Right forelimb (tissue), 1 donor: ENCODE measurements at regions not wholly inside any gene's neighbourhood (a gene's known extent, or its start where the extent isn't known, plus 50 kb on each side); places are given as distances from the start of the nearest gene placed in this dataset.

ENCODE experiments used
- DNase-seq: peaks from one replicate; pipeline ENCODE4 v3.0.0-alpha.2; 2018

DNA sequence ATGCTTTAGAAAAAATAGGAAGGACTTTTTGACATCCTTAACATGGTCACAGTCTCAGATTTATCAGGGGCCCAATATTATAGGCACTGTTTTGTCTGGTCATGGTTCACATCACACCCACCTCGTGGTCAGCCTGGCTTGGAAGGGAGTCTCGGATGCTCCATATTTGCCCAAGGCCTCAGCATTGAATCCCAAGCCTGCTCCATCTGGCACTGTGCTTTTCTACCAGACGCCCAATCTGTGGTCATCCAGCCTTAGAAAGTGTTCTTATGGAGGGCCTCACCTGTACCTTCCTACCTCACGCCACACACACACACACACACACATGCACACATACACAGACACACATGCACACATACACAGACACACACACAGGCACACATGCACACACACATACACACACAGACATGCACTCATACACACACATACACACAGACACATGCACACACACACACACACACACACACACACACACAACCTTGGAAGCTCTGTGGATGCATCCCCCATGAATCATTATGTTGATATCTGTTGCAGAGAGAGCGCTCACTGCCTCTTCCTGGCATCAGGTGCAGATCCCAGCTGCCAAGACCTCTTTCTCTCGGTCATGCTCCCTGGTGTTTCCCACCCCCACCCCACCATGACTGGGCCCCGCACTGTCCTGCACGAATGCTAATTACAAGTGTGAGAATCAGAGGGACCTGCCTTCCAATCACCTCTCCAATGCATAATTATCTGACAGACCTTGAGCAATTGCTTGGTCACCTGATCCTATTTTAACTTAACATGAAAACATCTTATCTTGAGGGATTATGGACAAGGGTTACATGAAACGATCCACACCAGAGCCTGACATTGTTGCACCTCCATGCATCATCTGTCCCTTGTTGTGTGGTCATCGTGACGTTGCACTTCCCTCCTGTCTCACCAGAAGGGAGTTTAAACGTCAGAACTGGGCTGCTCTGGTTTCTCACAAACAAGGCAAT lies 122.7 kb upstream of the TMEM72 start:
- no peak for DNase-seq

DNA sequence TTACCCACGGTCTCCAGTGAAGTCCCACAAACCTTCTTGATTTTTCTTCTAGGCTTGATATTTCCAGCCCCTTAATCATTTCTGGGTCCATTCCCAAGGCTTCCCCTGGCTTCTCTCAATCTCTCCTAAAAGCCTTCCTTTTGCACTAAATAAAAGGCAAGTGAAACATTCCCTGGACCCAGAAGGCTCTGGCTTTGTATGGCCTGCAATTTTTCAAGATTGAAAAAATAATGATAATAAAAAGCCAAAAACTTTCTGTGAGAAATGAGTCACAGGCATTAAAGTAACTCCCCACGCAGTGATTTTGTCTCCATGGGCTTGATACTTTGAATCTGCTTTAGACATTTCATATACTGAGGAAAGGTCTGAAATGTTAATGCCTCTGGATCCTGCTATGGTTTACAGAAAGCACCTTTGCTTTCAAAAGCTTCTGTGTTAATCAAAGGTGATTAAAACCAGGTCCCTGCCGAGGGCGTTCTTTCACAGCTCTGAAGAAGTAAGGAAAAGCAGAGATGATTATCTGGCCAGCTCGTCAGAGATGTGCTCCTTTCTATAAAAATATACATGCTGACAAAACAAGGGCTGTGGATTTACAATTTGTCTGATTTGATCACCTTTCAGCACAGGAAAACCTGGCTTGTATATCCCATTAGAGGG lies 118.9 kb upstream of the TMEM72 start:
- DNase-seq = no peak

DNA sequence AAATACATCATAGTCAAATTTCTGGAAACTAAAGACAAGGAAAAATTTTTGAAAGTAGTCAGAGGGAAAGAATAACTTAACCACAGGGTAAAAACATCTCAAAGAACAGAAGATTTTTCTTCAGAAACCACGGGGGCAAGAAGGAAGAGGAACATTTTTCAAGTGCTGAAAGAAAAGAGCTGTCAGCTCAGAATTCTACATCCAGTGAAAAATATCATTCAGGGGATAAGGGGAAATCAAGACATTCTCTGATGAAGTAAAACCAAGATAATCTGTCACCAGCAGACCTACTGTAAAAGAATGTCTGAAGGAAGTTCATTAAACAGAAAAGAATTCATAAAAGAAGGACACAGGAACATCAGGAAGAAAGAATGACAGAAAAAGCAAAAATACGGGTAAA lies 111.2 kb upstream of the TMEM72 start:
- DNase-seq = no peak

DNA sequence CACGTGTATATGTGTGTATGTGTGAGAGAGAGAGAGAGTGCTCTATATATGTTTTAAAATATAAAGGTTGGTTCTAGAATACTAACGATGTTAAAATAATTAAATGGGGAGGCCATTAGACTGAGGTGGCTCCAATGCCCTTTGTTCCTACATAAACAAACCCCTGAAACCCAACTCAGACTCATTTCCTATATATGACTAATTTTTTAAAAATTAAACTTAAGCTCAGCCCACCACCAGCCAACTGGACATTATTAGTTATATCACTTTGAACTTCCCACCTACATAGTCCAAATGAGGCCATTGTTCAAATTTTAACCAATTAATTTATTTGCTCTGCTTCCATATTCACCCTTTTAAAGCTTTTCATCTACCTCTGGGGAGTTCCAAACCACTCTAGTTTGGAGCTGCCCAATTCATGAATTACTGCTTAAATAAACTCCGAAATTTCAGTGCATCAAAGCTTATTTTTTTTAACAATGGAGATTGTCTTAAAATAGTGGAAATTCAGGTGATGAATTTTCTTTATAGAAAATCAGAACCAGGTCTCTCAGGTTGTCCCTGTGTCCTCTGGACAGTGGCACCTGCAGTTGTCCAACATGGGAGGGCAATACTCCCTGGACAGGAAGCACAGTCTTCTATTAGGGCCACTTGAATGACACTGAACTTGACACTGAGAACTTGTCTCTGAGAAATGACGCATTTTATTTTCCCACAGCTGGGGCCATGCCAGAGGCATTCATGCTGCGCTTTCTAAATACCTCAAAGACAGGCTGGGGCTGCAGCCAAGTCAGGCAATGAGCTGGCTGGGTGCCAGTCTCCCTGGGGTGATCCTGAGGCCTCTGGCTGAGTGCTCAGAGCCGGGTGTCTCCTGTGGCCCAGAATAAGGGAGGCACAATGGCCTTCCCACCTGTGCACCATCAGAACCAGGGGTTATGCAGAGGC lies 109.5 kb upstream of the TMEM72 start:
- no peak for DNase-seq

DNA sequence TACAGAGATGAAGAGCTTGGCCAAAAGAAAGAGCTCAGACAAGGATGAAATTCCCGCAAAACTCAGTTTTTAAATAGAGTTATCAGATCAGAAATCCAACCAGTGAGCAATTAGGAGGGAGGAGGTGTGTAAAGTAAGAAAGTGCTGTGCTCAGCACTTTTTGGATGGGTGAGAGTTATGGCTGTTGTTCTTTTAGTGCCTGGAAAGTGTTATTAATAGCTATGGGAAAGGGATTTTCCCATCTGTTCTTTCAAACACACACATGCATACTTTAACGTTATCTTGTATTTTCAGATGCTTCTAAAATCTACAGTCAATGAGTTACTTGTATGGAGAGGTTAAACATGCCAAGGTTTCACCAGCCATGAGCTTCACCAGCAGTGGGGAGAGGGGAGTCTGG lies 107.3 kb upstream of the TMEM72 start:
- DNase-seq = no peak

DNA sequence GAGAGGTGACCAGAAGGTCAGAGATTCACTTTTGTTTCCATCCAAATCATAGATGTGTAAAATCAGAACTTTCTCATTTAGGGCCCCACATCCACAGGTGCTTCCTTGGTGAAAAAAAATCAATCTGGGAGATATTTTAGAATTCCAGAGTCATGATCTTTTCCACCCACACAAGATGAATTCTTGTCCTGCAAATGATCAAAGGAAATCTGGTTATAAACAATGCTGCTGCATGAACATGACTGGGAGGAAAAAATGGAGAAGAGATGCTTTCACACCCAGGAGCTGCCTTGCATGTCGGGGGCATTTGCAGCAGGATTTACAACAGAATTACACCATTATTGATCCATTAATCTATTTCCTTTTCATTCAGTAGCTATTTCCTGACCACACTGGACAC lies 106.5 kb upstream of the TMEM72 start:
- DNase-seq = no peak

DNA sequence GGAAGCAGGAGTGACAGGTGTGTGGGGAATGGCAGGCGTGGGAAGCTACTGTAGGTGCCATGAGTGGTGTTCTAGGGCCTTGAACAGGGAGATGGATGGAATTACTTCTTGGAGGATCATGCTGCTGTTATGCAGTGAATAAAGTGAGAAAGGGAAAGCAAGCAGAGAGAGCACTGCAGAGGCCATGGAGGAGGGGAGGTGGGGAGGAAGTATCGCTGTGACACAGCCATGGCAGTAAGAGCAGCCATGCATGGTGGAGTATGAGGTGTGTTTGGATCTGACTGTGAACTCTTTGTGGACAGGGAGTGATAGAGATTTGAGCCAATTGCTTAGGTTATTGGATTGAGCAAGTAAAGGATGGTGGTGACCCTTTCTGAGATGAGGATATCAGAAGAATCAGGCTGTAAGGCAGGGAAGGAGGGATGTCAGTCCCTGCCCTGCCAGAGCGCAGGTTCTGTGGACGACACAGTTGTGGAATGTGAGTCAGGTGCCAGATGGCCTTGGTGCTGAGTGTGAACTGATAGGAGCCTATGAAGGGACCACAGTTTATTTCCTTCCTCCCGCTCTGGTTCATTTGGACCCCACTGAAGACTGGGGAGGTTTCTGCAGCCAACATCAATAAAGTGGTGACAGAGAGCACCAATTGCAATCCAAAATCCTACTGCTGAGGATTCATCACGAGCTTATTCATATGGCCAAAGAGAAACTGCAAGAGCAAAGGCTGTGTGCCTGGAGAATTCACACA lies 105.5 kb upstream of the TMEM72 start:
- DNase-seq = no peak

DNA sequence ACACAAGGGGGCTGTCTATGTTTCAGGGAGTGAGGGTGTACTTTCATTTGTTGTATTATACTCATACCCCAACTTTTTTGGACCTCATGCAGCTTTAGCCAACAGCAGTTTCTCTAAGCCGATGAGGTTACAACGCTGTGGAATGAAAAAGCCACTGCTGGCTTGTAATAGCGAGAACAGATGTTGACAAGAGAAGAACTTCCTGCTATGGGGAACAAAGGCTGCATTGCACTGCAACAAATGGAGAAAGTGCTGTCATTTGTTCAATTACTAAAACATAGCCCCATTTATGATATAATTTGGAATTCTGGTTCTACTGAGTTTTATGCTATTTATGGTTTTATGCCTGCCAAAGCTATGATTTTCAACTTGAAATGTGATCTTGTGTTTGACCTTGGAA lies 104.2 kb upstream of the TMEM72 start:
- no peak for DNase-seq

DNA sequence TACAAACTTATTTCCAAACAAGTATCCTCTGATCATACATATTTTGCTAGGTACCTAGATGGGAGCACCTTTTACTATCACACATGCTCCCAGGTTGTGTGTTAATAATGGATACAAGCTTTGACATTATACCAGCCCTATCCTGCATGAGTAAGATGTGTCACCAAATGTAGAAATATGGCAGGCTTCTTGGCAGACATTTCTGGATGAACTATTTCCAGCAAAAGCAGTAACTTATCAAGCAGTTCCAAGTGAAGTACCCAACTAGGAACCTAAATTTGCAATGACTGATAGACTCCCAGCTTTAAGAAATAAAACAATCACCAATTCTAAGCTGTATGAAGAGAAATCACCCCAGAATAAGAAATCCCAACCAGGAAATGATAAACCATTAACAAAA lies 103.7 kb upstream of the TMEM72 start:
- DNase-seq = no peak

DNA sequence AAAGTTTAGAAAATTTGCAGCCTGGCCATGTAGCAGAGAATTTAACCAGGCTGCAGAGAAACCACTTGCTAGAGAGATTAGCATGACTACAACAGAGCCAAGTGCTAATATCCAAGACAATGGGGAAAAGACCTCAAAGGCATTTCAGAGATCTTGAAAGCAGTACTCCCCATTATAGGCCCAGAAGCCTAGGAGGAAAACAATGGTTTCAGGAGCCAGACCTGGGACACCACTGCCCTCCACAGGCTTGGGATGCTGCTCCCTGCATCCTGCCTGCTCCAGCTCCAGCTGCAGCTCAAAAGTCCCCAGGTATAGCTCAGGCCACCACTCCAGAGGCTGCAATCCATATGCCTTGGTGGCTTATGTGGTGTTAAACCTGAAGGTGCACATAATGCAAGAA lies 101.5 kb upstream of the TMEM72 start:
- no peak for DNase-seq

DNA sequence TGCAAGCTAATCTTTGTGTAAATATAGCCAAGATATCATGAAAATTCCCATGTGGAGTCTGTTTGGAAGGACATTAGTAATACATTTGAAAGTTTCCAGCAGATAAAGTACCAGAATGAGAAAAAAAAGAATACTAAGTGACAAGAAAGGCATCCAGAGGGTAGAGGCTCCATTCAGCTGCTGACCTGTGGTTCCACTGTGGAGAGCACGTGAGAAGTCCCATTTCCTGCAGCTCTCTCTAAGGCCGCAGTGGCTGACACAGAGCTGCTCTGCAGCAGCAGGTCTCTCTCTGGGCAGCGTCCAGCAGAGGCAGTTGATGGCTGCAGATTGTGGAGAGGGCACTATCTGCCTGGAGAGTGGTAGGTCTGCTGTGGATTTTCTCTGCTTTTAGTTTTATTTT lies 100.1 kb upstream of the TMEM72 start:
- DNase-seq = no peak

DNA sequence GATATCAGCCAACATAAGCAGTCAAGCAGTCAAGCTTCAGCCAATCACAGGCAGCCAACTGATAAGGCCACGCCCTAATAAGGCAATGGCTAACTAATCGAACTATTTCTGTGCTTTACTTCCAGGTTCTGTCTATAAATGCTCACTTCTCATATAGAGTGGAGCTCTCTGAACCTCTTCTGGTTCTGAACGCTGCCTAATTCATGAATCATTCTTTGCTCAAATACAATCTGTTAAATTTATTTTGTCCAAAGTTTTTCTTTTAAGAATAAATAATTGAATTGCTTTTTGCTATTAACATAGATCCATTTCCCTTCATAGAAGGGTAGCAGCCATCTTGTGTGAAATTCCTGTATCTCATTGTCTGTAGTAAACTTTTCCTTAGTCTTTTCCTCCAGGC lies 97.9 kb upstream of the TMEM72 start:
- DNase-seq = no peak

DNA sequence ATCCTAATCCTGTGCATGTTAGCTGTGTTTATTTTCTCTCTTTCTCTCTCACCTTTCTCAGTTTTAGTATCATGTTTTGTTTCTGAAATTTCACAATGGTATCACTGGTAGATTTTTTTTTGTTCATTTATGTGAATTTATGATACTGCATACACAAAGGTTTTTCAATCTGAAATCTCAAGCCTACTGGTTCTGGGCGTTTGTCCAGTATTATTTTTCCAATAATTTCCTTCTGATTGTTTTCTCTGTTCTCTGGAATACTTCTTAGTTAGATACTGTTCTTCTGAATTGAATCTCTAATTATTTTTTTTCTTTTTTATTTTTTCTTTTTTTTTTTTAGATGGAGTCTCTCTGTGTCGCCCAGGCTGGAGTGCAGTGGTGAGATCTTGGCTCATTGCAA lies 96.2 kb upstream of the TMEM72 start:
- no peak for DNase-seq

DNA sequence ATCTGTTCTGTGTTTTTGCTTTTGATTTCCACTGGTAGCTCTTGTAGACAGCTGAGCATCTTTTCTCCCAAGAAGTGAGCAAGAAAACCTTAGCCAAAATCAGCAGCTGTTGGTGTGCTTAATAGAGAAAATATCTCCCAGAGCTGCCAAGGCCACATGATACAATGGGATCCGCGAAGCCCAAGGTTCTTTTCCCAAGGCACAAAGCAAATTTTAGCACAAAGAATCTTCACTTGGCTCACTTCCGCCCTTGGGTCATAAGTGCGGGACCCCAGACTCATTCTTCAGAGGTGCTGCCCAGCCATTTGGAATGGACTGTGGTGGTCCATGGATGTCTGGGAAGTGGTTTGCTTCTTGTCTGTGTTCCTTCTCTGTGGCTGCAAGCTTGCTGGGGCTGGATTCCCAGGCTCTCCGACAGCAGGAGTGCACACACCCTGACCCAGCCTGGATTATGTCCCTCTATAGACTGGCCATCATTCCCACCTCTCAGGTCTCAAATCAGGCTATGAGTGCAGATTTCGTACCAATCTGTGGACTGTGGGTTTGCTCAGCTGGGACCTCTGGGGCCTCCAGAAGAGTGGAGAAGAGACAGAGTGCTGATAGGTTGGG lies 93.0 kb upstream of the TMEM72 start:
- no peak for DNase-seq

DNA sequence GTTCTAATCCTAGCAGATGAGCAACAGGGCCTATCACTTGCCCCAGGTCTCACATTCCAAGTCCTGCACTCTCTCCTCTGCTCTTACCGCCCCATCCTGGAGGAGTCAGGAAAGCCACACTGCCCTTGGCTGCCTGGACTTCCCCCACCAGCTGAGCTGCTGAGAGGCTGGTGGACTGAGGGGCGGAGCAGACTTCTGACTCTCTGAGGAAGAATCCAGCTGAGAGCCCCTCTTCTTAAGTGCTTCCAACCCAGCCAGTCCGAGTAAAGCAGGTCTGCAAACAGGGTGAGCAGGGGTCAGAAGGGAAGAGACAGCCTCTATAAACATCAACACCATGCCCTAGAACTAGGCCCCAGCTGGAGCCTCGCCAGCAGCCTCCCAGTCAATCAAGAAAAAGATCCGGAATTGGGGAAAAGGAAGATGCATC lies 92.4 kb upstream of the TMEM72 start:
- no peak for DNase-seq

DNA sequence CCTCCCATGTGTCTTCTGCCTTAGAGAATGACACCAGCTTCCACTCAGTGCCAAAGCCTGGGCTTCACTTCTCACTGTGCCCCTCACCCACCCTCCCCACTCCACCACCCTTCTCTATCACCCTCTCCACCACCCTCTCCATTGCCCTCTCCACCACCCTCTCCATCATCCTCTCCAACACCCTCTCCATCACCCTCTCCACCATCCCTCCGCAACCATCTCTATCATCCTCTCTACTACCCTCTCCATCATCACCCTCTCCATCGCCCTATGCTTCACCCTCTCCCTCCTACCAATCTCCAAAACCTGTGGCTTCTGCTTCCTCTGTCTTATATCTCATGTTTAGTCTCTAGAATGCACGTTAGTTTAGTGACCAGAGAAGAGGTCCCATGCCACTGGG lies 91.0 kb upstream of the TMEM72 start:
- no peak for DNase-seq

DNA sequence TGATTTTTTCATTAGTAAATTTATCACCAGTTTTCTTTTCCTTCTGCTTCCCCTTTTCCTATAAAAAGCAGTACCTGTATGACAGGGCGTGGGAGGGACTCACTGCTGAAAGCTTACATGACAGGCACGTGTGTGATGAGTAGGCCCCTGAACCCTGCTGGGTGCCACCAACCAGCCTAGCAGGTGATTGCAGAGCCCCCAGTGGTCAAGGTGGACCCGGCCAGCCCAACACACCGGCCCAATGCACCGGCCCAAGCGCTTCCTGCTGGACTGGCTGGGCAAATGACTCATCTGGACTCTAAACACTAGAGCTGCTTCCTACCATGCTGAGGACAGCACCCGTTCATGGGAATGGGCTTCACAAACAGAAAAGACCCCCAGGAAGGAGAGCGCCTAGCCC lies 89.8 kb upstream of the TMEM72 start:
- DNase-seq = no peak

DNA sequence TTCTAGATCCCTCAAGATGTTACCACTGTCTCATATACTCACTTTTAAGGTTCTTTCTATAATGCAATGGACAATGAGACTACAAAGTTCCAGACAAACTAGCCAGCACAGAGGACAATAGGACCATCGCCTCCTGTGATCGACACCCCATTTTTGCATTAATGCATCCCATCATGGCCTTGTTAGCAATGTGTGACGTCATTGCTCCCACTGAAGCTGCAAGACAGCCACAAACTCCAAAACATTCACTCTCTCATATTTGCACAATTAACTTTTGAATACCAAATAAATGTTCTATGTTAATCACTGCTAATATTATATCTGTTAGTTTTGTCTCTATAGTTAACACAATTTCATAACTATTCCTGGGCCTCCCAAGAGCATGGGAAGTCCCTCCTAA lies 88.8 kb upstream of the TMEM72 start:
- DNase-seq = no peak

DNA sequence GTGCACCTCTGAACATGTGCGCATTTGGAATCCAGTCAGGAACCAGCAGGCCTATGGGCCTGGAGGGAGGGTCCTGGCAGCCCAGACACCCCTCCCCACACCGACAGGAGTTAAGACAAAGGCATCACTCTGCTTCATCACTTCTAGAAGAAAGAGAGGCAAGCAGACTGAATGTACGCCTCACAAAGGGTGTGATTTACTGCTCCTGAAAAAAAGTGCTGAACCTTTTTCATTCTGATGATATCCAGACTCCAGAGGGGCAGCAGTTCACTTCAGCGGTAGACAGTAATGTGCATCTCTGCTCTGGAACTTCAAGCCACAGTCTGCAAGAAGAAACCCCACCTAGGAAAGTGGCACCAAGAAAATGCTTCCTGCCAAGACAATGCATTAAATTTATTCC lies 88.2 kb upstream of the TMEM72 start:
- DNase-seq = no peak

DNA sequence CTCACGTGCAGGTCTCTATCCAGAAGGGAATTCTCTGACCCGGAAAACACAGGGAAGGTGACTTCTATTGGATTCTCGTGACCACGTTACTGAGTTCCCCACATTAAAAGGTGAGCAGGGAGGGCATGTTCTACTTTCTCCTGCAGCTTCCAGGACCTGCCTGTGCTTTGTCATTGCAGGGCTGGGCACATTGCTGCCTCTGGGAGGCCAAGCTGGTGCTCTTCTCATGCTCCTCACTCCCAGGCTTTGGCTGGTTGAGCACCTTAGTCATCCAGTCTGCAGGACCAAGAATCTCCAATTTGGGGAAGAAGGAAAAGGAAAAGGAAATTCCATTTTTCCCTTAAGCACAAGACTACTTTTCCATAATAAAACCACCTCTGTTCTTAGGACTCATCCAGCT lies 86.5 kb upstream of the TMEM72 start:
- no peak for DNase-seq

DNA sequence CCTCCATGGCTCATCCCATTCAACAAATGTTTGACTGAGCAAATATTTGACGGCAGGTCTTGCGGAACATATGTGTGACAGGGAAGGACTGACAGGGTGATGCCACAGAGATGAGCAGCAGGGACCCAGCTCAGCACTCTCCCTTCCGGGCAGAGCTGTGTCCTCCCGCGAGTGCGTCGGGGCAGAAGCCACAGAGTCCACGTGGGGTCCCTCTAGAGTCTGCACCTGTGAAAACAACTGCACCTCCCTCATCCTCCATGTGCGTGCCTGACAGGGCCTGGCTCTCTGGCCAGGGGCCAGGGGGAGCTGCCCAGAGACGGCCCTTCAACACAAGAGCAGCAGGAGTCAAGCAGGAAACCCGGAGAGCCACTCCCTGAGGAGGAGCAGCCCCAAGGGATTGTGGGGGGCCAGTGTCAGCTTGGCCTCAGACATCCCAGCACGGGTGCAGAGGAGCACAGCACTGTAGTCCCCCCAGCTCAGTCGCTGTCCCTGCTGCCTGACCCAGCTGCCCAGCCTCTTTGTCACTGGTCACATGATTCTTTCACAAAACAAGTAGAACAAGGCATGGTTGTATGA lies 83.6 kb upstream of the TMEM72 start:
- DNase-seq = no peak
